ENCODE measurements at regions not wholly inside any gene's neighbourhood (a gene's known extent, or its start where the extent isn't known, plus 50 kb on each side); places are given as distances from the start of the nearest gene placed in this dataset.
"Not testable (repeated sequence)": the region's sequence is repeated elsewhere in the genome, so short reads cannot be mapped to it uniquely, and the experiment has no call there.

- H3K4me1 ChIP-seq (ENCODE audit: control insufficient read depth, insufficient read depth, low read length), result no peaks in the 10 kb centered on the region
- WGBS (ENCODE audit: insufficient coverage), result 59% methylated on average over 1 of the region's 1 CpG
Measured at GRCh38 chr5:148880197-148880596, 53.8 kb downstream of the ADRB2 start.

GRCh38 chr5:148880696-148881095 is 54.3 kb downstream of the ADRB2 start:
- Histone ChIP-seq H3K4me1 (ENCODE audit: control insufficient read depth, insufficient read depth, low read length) (no peaks in the 10 kb centered on the region), H3K36me3 (ENCODE audit: control insufficient read depth, insufficient read depth, low read length) (no peaks in the 10 kb centered on the region), H3K27ac (ENCODE audit: low read depth, low read length) (no peak overlapping the region), H3K27me3 (ENCODE audit: control insufficient read depth, insufficient read depth, low read length) (no peaks in the 10 kb centered on the region), H3K4me3 (ENCODE audit: low read depth, low read length) (no peak overlapping the region), H3K9me3 (ENCODE audit: control insufficient read depth, insufficient read depth, low read length) (no peaks in the 10 kb centered on the region)
- WGBS (ENCODE audit: insufficient coverage), result 90% methylated on average over 1 of the region's 2 CpGs
- DNase-seq (ENCODE audit: low read depth in 4 of 6, low spot score in 6 of 6), result no peak

More at GRCh38 chr5:148880197-148880596, 53.8 kb downstream of the ADRB2 start:
- H3K27ac ChIP-seq (ENCODE audit: low read depth, low read length), result no peak overlapping the region
- no peaks in the 10 kb centered on the region for H3K9me3 ChIP-seq (ENCODE audit: control insufficient read depth, insufficient read depth, low read length)
- H3K27me3 ChIP-seq (ENCODE audit: control insufficient read depth, insufficient read depth, low read length), result no peaks in the 10 kb centered on the region
- no peaks in the 10 kb centered on the region for H3K36me3 ChIP-seq (ENCODE audit: control insufficient read depth, insufficient read depth, low read length)
- H3K4me3 ChIP-seq (ENCODE audit: low read depth, low read length), result no peak overlapping the region
- DNase-seq (ENCODE audit: low read depth in 4 of 6, low spot score in 6 of 6), result no peak

DNA sequence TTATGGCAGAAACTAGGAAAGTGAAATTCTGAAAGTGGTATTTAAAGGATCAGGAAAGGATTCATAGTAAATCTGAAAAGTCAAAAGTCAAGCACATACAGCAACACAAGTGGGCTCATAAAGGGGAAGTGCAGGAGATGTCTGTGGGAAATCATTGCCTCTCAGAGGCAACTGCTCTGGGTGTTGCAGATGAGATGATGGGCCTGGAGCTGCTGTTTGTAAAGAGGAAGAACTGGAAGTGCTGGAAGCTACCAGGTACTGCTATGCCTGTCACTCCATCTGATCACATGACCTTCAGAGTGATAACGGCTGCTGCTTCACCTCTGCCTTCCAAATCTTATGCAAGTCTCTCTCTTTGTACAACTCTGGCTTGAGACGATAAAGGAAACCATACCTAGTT is 55.9 kb downstream of the ADRB2 start:
- 67% methylated on average over 1 of the region's 2 CpGs for WGBS (ENCODE audit: insufficient coverage)
- no peak overlapping the region for H3K4me3 ChIP-seq (ENCODE audit: low read depth, low read length)

DNA sequence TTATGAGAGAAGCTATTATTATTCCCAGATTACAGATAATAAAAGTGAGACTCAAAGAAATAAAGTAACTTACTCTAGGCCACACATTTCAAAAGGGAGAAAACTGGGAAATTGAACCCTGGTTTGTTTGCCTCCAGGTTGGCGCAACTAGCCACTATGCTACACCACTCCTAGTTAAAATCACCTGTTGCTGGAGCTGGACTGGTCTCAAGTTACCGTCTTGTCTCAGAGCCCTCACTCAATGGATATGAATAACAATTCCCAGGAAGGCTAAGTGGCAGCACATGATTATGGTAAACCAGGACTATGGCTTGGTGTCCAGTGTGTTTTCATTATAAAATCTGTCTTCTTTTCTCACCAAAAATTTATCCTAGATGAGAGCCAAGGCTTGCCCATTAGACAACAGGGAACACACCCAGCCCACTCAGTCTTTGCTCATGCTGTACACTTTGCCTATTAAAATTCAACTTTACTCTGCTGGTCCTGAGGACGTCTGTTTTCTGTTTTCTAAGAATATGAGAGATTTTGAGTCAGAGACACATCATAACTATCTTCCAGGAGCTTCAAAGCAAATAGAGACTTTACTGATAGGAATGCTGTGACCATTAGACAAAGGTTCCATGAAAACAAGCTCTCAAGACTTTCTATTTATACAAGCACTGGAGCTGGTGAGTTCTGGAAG is 58.1 kb downstream of the ADRB2 start:
- H3K36me3 ChIP-seq (ENCODE audit: control insufficient read depth, insufficient read depth, low read length), result no peaks in the 10 kb centered on the region
- H3K27ac ChIP-seq (ENCODE audit: low read depth, low read length), result no peak overlapping the region
- H3K9me3 ChIP-seq (ENCODE audit: control insufficient read depth, insufficient read depth, low read length), result no peaks in the 10 kb centered on the region
- no peaks in the 10 kb centered on the region for H3K27me3 ChIP-seq (ENCODE audit: control insufficient read depth, insufficient read depth, low read length)
- 83% methylated on average over 1 of the region's 3 CpGs for WGBS (ENCODE audit: insufficient coverage)
- no peak for DNase-seq (ENCODE audit: low read depth in 4 of 6, low spot score in 6 of 6)
- no peaks in the 10 kb centered on the region for H3K4me1 ChIP-seq (ENCODE audit: control insufficient read depth, insufficient read depth, low read length)
- H3K4me3 ChIP-seq (ENCODE audit: low read depth, low read length), result no peak overlapping the region

More for the DNA sequence above, 55.9 kb downstream of the ADRB2 start:
- Histone ChIP-seq H3K27ac (ENCODE audit: low read depth, low read length) (no peak overlapping the region), H3K27me3 (ENCODE audit: control insufficient read depth, insufficient read depth, low read length) (no peaks in the 10 kb centered on the region), H3K4me1 (ENCODE audit: control insufficient read depth, insufficient read depth, low read length) (no peaks in the 10 kb centered on the region), H3K9me3 (ENCODE audit: control insufficient read depth, insufficient read depth, low read length) (no peaks in the 10 kb centered on the region), H3K36me3 (ENCODE audit: control insufficient read depth, insufficient read depth, low read length) (no peaks in the 10 kb centered on the region)
- DNase-seq (ENCODE audit: low read depth in 4 of 6, low spot score in 6 of 6), result no peak

- DNase-seq (ENCODE audit: low read depth in 4 of 6, low spot score in 6 of 6), result no peak
- H3K27me3 ChIP-seq (ENCODE audit: control insufficient read depth, insufficient read depth, low read length), result no peaks in the 10 kb centered on the region
Measured at GRCh38 chr5:148887123-148887881, 60.9 kb downstream of the ADRB2 start.

DNA sequence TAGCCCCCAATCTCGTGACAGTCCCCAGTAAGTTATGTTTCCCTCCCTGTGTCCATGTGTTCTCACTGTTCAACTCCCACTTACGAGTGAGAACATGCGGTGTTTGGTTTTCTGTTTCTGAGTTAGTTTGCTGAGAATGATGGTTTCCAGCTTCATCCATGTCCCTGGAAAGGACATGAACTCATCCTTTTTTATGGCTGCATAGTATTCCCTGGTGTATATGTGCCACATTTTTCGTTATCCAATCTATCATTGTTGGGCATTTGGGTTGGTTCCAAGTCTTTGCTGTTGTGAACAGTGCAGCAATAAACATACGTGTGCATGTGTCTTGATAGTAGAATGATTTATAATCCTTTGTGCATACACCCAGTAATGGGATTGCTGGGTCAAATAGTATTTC is 63.5 kb downstream of the ADRB2 start:
- WGBS (ENCODE audit: insufficient coverage), result 100% methylated on average over 1 of the region's 5 CpGs
- H3K27ac ChIP-seq (ENCODE audit: low read depth, low read length); H3K27me3 ChIP-seq (ENCODE audit: control insufficient read depth, insufficient read depth, low read length); H3K4me3 ChIP-seq (ENCODE audit: low read depth, low read length); H3K4me1 ChIP-seq (ENCODE audit: control insufficient read depth, insufficient read depth, low read length); H3K9me3 ChIP-seq (ENCODE audit: control insufficient read depth, insufficient read depth, low read length); DNase-seq (ENCODE audit: low read depth in 4 of 6, low spot score in 6 of 6); H3K36me3 ChIP-seq (ENCODE audit: control insufficient read depth, insufficient read depth, low read length): not testable (repeated sequence)

More at GRCh38 chr5:148887123-148887881, 60.9 kb downstream of the ADRB2 start:
- no peaks in the 10 kb centered on the region for H3K9me3 ChIP-seq (ENCODE audit: control insufficient read depth, insufficient read depth, low read length)
- no peak overlapping the region for H3K27ac ChIP-seq (ENCODE audit: low read depth, low read length)
- no peaks in the 10 kb centered on the region for H3K36me3 ChIP-seq (ENCODE audit: control insufficient read depth, insufficient read depth, low read length)
- H3K4me3 ChIP-seq (ENCODE audit: low read depth, low read length), result no peak overlapping the region
- H3K4me1 ChIP-seq (ENCODE audit: control insufficient read depth, insufficient read depth, low read length), result no peaks in the 10 kb centered on the region

DNA sequence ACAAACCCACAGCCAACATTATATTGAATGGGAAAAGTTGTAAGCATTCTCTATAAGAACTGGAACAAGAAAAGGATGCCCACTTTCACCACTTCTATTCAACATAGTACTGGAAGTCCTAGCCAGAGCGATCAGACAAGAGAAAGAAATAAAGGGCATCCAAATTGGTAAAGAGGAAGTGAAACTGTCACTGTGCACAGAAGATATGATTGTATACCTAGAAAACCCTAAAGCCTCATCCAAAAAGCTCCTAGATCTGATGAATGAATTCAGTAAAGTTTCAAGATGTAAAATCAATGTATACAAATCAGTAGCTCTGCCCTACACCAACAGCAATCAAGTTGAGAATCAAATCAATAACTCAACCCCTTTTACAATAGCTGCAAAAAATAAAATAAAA is 69.0 kb downstream of the ADRB2 start:
- H3K36me3 ChIP-seq (ENCODE audit: control insufficient read depth, insufficient read depth, low read length); H3K9me3 ChIP-seq (ENCODE audit: control insufficient read depth, insufficient read depth, low read length); DNase-seq (ENCODE audit: low read depth in 4 of 6, low spot score in 6 of 6); H3K27ac ChIP-seq (ENCODE audit: low read depth, low read length); H3K27me3 ChIP-seq (ENCODE audit: control insufficient read depth, insufficient read depth, low read length); H3K4me3 ChIP-seq (ENCODE audit: low read depth, low read length); H3K4me1 ChIP-seq (ENCODE audit: control insufficient read depth, insufficient read depth, low read length): not testable (repeated sequence)
- WGBS (ENCODE audit: insufficient coverage), result no CpG with 5 or more reads among the region's 1 CpG

DNA sequence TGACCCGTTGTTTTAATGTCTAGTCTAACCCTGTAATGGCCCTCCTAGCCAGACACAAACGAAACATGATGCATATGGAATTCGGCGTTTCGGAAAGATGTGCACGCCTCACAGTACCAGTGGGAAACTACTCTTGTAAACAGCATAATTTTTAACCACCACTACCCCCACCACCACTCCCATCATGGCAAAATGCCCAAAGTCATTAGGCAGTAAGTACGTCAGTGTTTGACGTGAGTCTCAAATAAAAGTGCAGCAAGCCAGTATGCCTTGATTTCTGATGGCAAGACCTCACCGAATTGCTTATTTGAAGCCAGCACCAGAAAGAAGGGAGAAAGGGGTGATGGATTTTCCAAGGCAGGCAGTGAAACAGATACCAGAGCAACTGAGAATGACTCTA is 71.4 kb downstream of the ADRB2 start:
- no peak overlapping the region for H3K27ac ChIP-seq (ENCODE audit: low read depth, low read length)
- H3K36me3 ChIP-seq (ENCODE audit: control insufficient read depth, insufficient read depth, low read length), result no peaks in the 10 kb centered on the region
- no peak overlapping the region for H3K4me3 ChIP-seq (ENCODE audit: low read depth, low read length)
- peaks cover 2% of the 10 kb centered on the region for H3K9me3 ChIP-seq (ENCODE audit: control insufficient read depth, insufficient read depth, low read length)
- no peak for DNase-seq (ENCODE audit: low read depth in 4 of 6, low spot score in 6 of 6)
- no peaks in the 10 kb centered on the region for H3K27me3 ChIP-seq (ENCODE audit: control insufficient read depth, insufficient read depth, low read length)
- no peaks in the 10 kb centered on the region for H3K4me1 ChIP-seq (ENCODE audit: control insufficient read depth, insufficient read depth, low read length)
- 87% methylated on average over 9 of the region's 9 CpGs for WGBS (ENCODE audit: insufficient coverage)

- H3K27me3 ChIP-seq (ENCODE audit: control insufficient read depth, insufficient read depth, low read length), result no peaks in the 10 kb centered on the region
- H3K4me1 ChIP-seq (ENCODE audit: control insufficient read depth, insufficient read depth, low read length), result no peaks in the 10 kb centered on the region
- no peaks in the 10 kb centered on the region for H3K9me3 ChIP-seq (ENCODE audit: control insufficient read depth, insufficient read depth, low read length)
- H3K36me3 ChIP-seq (ENCODE audit: control insufficient read depth, insufficient read depth, low read length), result no peaks in the 10 kb centered on the region
- WGBS (ENCODE audit: insufficient coverage), result 100% methylated on average over 1 of the region's 2 CpGs
- H3K4me3 ChIP-seq (ENCODE audit: low read depth, low read length), result no peak overlapping the region
- no peak for DNase-seq (ENCODE audit: low read depth in 4 of 6, low spot score in 6 of 6)
- no peak overlapping the region for H3K27ac ChIP-seq (ENCODE audit: low read depth, low read length)
Measured at GRCh38 chr5:148898413-148899075, 72.1 kb downstream of the ADRB2 start.

All from spinal cord (tissue), 9 donors.